HL-60 (cell line): ENCODE measurements at regions not wholly inside any gene's neighbourhood (a gene's known extent, or its start where the extent isn't known, plus 50 kb on each side); places are given as distances from the start of the nearest gene placed in this dataset.

Source experiments
- DNase-seq, 2 experiments: peaks; one replicate each; pipeline ENCODE4 v3.0.0-alpha.2; 2010 to 2020; ENCODE audit warnings: low read depth in 1 of 2, low spot score in 1 of 2
- H3K27ac ChIP-seq: fragments of 250-450 bp; sonication (Bioruptor Pico); replicated peaks from 2 replicates; pipeline ENCODE4 v1.5.1; 2020; ENCODE audit warnings: mild to moderate bottlenecking, moderate library complexity
- H3K27me3 ChIP-seq: fragments of 250-450 bp; sonication (Bioruptor Pico); 2 replicates; pipeline ENCODE4 v1.5.1; 2021; ENCODE audit warnings: mild to moderate bottlenecking, moderate library complexity; ENCODE audit not compliant: insufficient read depth, poor library complexity, severe bottlenecking
- H3K4me3 ChIP-seq: replicated peaks from 2 replicates; pipeline ENCODE4 v1.5.1; 2011; ENCODE audit warnings: mild to moderate bottlenecking, control low read depth, low read length; ENCODE audit not compliant: insufficient read depth
- GABPA ChIP-seq: IDR thresholded peaks from 2 replicates; pipeline ENCODE4 v1.6.1; 2012; ENCODE audit warnings: low read depth
- POLR2AphosphoS5 ChIP-seq: IDR thresholded peaks from 2 replicates; pipeline ENCODE4 v1.6.1; 2012; ENCODE audit warnings: low read depth
- SPI1 ChIP-seq: IDR thresholded peaks from 2 replicates; pipeline ENCODE4 v1.6.1; 2012; ENCODE audit warnings: low read depth, mild to moderate bottlenecking, borderline replicate concordance
- TF ChIP-seq, protein P1 (sequence below): IDR thresholded peaks from one replicate; pipeline ENCODE4 v1.5.1; 2011; ENCODE audit warnings: low read length, control low read depth, inconsistent platforms; ENCODE audit not compliant: insufficient read depth
- TF ChIP-seq, protein P2 (sequence below): IDR thresholded peaks from 2 replicates; pipeline ENCODE4 v1.6.1; 2012; ENCODE audit warnings: low read depth; ENCODE audit not compliant: insufficient replicate concordance

DNA sequence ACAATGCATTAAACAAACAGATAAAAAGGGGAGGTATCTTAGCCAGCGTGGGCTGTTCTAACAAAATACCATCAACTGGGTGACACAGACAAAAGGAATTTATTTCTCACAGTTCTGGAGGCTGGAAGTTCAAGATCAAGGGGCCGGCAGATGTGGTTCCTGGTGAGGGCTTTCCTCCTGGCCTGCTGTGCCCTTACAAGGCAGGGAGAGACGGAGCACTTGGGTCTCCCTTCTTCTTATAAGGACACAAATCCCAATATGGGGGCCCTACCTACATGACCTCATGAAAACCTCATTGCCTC, 281.6 kb upstream of the KLF14 start:
- H3K27me3 ChIP-seq: no peaks in the 10 kb centered on the region
- H3K27ac ChIP-seq: no peak overlapping the region
- no peak overlapping the region for H3K4me3 ChIP-seq
- TF ChIP-seq GABPA: no peak
- TF ChIP-seq, protein P1, sequence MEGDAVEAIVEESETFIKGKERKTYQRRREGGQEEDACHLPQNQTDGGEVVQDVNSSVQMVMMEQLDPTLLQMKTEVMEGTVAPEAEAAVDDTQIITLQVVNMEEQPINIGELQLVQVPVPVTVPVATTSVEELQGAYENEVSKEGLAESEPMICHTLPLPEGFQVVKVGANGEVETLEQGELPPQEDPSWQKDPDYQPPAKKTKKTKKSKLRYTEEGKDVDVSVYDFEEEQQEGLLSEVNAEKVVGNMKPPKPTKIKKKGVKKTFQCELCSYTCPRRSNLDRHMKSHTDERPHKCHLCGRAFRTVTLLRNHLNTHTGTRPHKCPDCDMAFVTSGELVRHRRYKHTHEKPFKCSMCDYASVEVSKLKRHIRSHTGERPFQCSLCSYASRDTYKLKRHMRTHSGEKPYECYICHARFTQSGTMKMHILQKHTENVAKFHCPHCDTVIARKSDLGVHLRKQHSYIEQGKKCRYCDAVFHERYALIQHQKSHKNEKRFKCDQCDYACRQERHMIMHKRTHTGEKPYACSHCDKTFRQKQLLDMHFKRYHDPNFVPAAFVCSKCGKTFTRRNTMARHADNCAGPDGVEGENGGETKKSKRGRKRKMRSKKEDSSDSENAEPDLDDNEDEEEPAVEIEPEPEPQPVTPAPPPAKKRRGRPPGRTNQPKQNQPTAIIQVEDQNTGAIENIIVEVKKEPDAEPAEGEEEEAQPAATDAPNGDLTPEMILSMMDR: no peak
- no peak for TF ChIP-seq POLR2AphosphoS5
- no peak for TF ChIP-seq SPI1
- TF ChIP-seq, protein P2, sequence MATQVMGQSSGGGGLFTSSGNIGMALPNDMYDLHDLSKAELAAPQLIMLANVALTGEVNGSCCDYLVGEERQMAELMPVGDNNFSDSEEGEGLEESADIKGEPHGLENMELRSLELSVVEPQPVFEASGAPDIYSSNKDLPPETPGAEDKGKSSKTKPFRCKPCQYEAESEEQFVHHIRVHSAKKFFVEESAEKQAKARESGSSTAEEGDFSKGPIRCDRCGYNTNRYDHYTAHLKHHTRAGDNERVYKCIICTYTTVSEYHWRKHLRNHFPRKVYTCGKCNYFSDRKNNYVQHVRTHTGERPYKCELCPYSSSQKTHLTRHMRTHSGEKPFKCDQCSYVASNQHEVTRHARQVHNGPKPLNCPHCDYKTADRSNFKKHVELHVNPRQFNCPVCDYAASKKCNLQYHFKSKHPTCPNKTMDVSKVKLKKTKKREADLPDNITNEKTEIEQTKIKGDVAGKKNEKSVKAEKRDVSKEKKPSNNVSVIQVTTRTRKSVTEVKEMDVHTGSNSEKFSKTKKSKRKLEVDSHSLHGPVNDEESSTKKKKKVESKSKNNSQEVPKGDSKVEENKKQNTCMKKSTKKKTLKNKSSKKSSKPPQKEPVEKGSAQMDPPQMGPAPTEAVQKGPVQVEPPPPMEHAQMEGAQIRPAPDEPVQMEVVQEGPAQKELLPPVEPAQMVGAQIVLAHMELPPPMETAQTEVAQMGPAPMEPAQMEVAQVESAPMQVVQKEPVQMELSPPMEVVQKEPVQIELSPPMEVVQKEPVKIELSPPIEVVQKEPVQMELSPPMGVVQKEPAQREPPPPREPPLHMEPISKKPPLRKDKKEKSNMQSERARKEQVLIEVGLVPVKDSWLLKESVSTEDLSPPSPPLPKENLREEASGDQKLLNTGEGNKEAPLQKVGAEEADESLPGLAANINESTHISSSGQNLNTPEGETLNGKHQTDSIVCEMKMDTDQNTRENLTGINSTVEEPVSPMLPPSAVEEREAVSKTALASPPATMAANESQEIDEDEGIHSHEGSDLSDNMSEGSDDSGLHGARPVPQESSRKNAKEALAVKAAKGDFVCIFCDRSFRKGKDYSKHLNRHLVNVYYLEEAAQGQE: no peak
- no peak for DNase-seq

- no peak for DNase-seq
- no peaks in the 10 kb centered on the region for H3K27me3 ChIP-seq
- TF ChIP-seq, protein P2: no peak
- TF ChIP-seq SPI1 (no peak), GABPA (no peak), POLR2AphosphoS5 (no peak)
- no peak overlapping the region for H3K27ac ChIP-seq
- no peak overlapping the region for H3K4me3 ChIP-seq
Measured at GRCh38 chr7:131016230-131016629, 282.2 kb upstream of the KLF14 start.

- TF ChIP-seq, protein P2: no peak
- TF ChIP-seq, protein P1: no peak
- TF ChIP-seq GABPA (no peak), POLR2AphosphoS5 (no peak), SPI1 (no peak)
- Histone ChIP-seq H3K4me3 (no peak overlapping the region), H3K27ac (no peak overlapping the region), H3K27me3 (no peaks in the 10 kb centered on the region)
- DNase-seq: no peak
Measured at GRCh38 chr7:131019351-131019750, 285.3 kb upstream of the KLF14 start.
